SK-N-SH treated with all-trans-retinoic acid at 6 μM for 48 hours (cell line): ENCODE measurements at regions not wholly inside any gene's neighbourhood (a gene's known extent, or its start where the extent isn't known, plus 50 kb on each side); places are given as distances from the start of the nearest gene placed in this dataset.

Source experiments
- ATAC-seq: fragments of 200-7000 bp; cut with Tn5 transposase; 3 replicates; pipeline ENCODE4 v1.9.1; 2020; ENCODE audit warnings: mild to moderate bottlenecking, moderate library complexity
- BACH2 ChIP-seq: fragments of 250-450 bp; sonication (Bioruptor Pico); IDR thresholded peaks from 2 replicates; pipeline ENCODE4 v1.9.0; 2021; ENCODE audit warnings: mild to moderate bottlenecking, borderline replicate concordance
- ESRRG ChIP-seq: fragments of 250-450 bp; sonication (Bioruptor Pico); IDR thresholded peaks from 2 replicates; pipeline ENCODE4 v1.6.1; 2021; ENCODE audit warnings: mild to moderate bottlenecking
- GLIS3 ChIP-seq: fragments of 250-450 bp; sonication (Bioruptor Pico); IDR thresholded peaks from 2 replicates; pipeline ENCODE4 v1.5.0; 2020; ENCODE audit warnings: mild to moderate bottlenecking, moderate library complexity
- ISL1 ChIP-seq: fragments of 250-450 bp; sonication (Bioruptor Pico); IDR thresholded peaks from 2 replicates; pipeline ENCODE4 v2.1.2; 2022; ENCODE audit warnings: mild to moderate bottlenecking, moderate library complexity
- OSR1 ChIP-seq: fragments of 250-450 bp; sonication (Bioruptor Pico); IDR thresholded peaks from 2 replicates; pipeline ENCODE4 v1.8.0; 2022; ENCODE audit warnings: moderate library complexity, mild to moderate bottlenecking, inconsistent platforms
- PPARA ChIP-seq: fragments of 250-450 bp; sonication (Bioruptor Pico); IDR thresholded peaks from 2 replicates; pipeline ENCODE4 v1.5.0; 2020; ENCODE audit warnings: mild to moderate bottlenecking, borderline replicate concordance
- RARB ChIP-seq: fragments of 250-450 bp; sonication (Bioruptor Pico); IDR thresholded peaks from 2 replicates; pipeline ENCODE4 v1.8.0; 2021; ENCODE audit warnings: mild to moderate bottlenecking, moderate library complexity
- SNAI2 ChIP-seq: fragments of 250-450 bp; sonication (Bioruptor Pico); IDR thresholded peaks from 2 replicates; pipeline ENCODE4 v1.5.0; 2020; ENCODE audit warnings: mild to moderate bottlenecking, moderate library complexity
- TCF4 ChIP-seq: fragments of 250-450 bp; sonication (Bioruptor Pico); IDR thresholded peaks from 2 replicates; pipeline ENCODE4 v1.8.0; 2021; ENCODE audit warnings: mild to moderate bottlenecking, moderate library complexity, borderline replicate concordance
- TOX ChIP-seq: fragments of 250-450 bp; sonication (Bioruptor Pico); IDR thresholded peaks from 2 replicates; pipeline ENCODE4 v1.8.0; 2021; ENCODE audit warnings: mild to moderate bottlenecking, moderate library complexity, borderline replicate concordance
- ZC3H10 ChIP-seq: fragments of 250-450 bp; sonication (Bioruptor Pico); IDR thresholded peaks from 2 replicates; pipeline ENCODE4 v1.5.1; 2021; ENCODE audit warnings: mild to moderate bottlenecking, moderate library complexity
- ZFP3 ChIP-seq: fragments of 250-450 bp; sonication (Bioruptor Pico); IDR thresholded peaks from 2 replicates; pipeline ENCODE4 v1.5.0; 2020; ENCODE audit warnings: mild to moderate bottlenecking, moderate library complexity
- ZFP30 ChIP-seq: fragments of 450-650 bp; formaldehyde crosslinking; IDR thresholded peaks from 2 replicates; pipeline ENCODE4 v1.5.0; 2022; ENCODE audit warnings: mild to moderate bottlenecking, moderate library complexity
- ZNF565 ChIP-seq: fragments of 450-650 bp; formaldehyde crosslinking; conservative IDR thresholded peaks from 2 replicates; pipeline ENCODE4 v1.5.0; 2020; ENCODE audit warnings: low read depth, mild to moderate bottlenecking, moderate library complexity
- ZNF70 ChIP-seq: fragments of 450-650 bp; formaldehyde crosslinking; IDR thresholded peaks from 2 replicates; pipeline ENCODE4 v1.5.0; 2020; ENCODE audit warnings: mild to moderate bottlenecking, moderate library complexity
- ZNF8 ChIP-seq: fragments of 450-650 bp; formaldehyde crosslinking; IDR thresholded peaks from 2 replicates; pipeline ENCODE4 v1.5.0; 2020; ENCODE audit warnings: mild to moderate bottlenecking, moderate library complexity
- TF ChIP-seq, protein P1 (sequence below): fragments of 250-450 bp; sonication (Bioruptor Pico); IDR thresholded peaks from 2 replicates; pipeline ENCODE4 v1.5.1; 2021; ENCODE audit warnings: mild to moderate bottlenecking, moderate library complexity
- TF ChIP-seq, protein P2 (sequence below): fragments of 250-450 bp; sonication (Bioruptor Pico); IDR thresholded peaks from 2 replicates; pipeline ENCODE4 v1.5.1; 2020; ENCODE audit warnings: low read depth, mild to moderate bottlenecking, moderate library complexity
- TF ChIP-seq, protein P3 (sequence below): fragments of 250-450 bp; sonication (Bioruptor Pico); IDR thresholded peaks from 2 replicates; pipeline ENCODE4 v1.8.0; 2021; ENCODE audit warnings: low read depth, mild to moderate bottlenecking, moderate library complexity, borderline replicate concordance
- TF ChIP-seq, protein P4 (sequence below): fragments of 250-450 bp; sonication (Bioruptor Pico); IDR thresholded peaks from 2 replicates; pipeline ENCODE4 v1.5.0; 2020; ENCODE audit warnings: mild to moderate bottlenecking, moderate library complexity
- TF ChIP-seq, protein P5 (sequence below): fragments of 250-450 bp; sonication (Bioruptor Pico); IDR thresholded peaks from 2 replicates; pipeline ENCODE4 v1.8.0; 2020; ENCODE audit warnings: mild to moderate bottlenecking, moderate library complexity, borderline replicate concordance

DNA sequence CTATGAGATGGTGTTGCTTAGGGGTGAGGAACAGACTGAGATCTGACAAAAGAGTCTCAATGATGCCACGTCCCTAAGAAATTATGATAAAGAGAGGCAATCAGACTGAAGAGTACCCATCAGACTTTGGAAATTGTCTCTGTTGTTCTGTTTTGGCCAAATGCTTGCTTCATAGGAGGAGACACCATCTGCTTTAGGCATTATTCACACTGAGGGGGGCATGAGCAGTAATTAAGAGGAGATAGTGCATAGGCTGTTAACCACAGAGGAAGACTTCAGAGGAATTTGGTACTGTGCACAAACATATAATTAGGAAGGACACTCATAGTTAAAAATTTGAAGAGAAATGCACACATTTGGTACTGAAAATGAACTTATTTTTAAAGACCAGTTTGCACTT is 190.7 kb downstream of the FAM170A start:
- no peak for TF ChIP-seq BACH2 (CRISPR knock-in tag)
- no peak for TF ChIP-seq ZC3H10
- TF ChIP-seq ZNF8, result no peak
- TF ChIP-seq PPARA, result no peak
- no peak for ATAC-seq

DNA sequence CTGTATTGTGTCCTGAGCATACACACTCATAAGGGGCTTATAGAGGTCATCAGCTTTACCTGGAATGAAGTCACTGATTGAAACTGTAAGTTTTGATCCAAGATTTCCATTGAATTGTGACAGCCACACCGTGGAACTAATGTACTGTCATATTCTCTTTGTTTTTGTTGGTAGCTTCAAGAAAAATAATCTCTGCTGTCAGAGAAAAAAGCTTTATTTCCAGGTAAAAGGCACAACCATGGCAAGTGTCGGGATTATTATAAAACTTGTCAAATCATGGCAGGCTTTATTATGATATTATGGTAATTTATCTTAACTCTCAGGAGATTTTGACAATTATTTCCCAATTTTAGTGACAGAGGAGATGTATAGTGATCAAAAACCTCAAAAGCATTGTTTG is 191.2 kb downstream of the FAM170A start:
- TF ChIP-seq BACH2 (CRISPR knock-in tag), result no peak
- TF ChIP-seq TCF4 (CRISPR knock-in tag), result no peak
- TF ChIP-seq GLIS3 (CRISPR knock-in tag), result no peak
- TF ChIP-seq PPARA, result no peak
- TF ChIP-seq, protein P1, sequence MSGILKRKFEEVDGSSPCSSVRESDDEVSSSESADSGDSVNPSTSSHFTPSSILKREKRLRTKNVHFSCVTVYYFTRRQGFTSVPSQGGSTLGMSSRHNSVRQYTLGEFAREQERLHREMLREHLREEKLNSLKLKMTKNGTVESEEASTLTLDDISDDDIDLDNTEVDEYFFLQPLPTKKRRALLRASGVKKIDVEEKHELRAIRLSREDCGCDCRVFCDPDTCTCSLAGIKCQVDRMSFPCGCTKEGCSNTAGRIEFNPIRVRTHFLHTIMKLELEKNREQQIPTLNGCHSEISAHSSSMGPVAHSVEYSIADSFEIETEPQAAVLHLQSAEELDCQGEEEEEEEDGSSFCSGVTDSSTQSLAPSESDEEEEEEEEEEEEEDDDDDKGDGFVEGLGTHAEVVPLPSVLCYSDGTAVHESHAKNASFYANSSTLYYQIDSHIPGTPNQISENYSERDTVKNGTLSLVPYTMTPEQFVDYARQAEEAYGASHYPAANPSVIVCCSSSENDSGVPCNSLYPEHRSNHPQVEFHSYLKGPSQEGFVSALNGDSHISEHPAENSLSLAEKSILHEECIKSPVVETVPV (CRISPR knock-in tag), result no peak
- TF ChIP-seq RARB (CRISPR knock-in tag), result no peak
- TF ChIP-seq ZFP3, result no peak
- ATAC-seq, result no peak

DNA sequence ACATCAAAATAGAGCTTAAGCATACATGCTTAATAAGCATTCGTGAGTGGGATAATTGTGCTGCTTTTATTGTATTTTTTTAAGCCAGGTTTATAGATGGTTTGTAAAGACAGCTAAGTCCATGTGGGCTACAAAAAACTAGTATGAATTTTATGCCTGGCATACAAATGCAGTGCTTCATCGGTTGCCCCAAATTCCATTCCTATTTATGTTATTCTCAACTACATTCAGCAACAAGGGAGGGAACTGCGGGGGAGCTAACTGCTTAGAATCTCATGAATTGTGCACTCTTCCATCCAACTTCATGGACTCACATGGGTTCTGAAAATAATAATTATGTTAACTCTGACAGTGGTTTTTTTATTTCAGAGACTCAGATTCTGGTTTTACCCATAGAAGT is 199.2 kb downstream of the FAM170A start:
- TF ChIP-seq ZNF8, result no peak
- TF ChIP-seq, protein P2, sequence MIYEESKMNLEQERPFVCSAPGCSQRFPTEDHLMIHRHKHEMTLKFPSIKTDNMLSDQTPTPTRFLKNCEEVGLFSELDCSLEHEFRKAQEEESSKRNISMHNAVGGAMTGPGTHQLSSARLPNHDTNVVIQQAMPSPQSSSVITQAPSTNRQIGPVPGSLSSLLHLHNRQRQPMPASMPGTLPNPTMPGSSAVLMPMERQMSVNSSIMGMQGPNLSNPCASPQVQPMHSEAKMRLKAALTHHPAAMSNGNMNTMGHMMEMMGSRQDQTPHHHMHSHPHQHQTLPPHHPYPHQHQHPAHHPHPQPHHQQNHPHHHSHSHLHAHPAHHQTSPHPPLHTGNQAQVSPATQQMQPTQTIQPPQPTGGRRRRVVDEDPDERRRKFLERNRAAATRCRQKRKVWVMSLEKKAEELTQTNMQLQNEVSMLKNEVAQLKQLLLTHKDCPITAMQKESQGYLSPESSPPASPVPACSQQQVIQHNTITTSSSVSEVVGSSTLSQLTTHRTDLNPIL (CRISPR knock-in tag), result no peak
- TF ChIP-seq ESRRG, result no peak
- no peak for TF ChIP-seq ZNF70
- TF ChIP-seq, protein P1 (CRISPR knock-in tag), result no peak
- no peak for TF ChIP-seq ZC3H10
- TF ChIP-seq, protein P3, sequence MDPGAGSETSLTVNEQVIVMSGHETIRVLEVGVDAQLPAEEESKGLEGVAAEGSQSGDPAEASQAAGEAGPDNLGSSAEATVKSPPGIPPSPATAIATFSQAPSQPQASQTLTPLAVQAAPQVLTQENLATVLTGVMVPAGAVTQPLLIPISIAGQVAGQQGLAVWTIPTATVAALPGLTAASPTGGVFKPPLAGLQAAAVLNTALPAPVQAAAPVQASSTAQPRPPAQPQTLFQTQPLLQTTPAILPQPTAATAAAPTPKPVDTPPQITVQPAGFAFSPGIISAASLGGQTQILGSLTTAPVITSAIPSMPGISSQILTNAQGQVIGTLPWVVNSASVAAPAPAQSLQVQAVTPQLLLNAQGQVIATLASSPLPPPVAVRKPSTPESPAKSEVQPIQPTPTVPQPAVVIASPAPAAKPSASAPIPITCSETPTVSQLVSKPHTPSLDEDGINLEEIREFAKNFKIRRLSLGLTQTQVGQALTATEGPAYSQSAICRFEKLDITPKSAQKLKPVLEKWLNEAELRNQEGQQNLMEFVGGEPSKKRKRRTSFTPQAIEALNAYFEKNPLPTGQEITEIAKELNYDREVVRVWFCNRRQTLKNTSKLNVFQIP, result no peak
- no peak for TF ChIP-seq TOX (CRISPR knock-in tag)
- TF ChIP-seq ZFP30, result no peak
- TF ChIP-seq GLIS3 (CRISPR knock-in tag), result no peak
- TF ChIP-seq BACH2 (CRISPR knock-in tag), result no peak
- no peak for TF ChIP-seq SNAI2 (CRISPR knock-in tag)
- TF ChIP-seq ZNF565 (CRISPR knock-in tag), result no peak
- no peak for TF ChIP-seq OSR1
- no peak for TF ChIP-seq TCF4 (CRISPR knock-in tag)
- TF ChIP-seq, protein P4, sequence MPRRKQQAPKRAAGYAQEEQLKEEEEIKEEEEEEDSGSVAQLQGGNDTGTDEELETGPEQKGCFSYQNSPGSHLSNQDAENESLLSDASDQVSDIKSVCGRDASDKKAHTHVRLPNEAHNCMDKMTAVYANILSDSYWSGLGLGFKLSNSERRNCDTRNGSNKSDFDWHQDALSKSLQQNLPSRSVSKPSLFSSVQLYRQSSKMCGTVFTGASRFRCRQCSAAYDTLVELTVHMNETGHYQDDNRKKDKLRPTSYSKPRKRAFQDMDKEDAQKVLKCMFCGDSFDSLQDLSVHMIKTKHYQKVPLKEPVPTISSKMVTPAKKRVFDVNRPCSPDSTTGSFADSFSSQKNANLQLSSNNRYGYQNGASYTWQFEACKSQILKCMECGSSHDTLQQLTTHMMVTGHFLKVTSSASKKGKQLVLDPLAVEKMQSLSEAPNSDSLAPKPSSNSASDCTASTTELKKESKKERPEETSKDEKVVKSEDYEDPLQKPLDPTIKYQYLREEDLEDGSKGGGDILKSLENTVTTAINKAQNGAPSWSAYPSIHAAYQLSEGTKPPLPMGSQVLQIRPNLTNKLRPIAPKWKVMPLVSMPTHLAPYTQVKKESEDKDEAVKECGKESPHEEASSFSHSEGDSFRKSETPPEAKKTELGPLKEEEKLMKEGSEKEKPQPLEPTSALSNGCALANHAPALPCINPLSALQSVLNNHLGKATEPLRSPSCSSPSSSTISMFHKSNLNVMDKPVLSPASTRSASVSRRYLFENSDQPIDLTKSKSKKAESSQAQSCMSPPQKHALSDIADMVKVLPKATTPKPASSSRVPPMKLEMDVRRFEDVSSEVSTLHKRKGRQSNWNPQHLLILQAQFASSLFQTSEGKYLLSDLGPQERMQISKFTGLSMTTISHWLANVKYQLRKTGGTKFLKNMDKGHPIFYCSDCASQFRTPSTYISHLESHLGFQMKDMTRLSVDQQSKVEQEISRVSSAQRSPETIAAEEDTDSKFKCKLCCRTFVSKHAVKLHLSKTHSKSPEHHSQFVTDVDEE (CRISPR knock-in tag), result no peak
- TF ChIP-seq PPARA, result no peak
- TF ChIP-seq ISL1 (CRISPR knock-in tag), result no peak
- TF ChIP-seq ZFP3, result no peak
- no peak for TF ChIP-seq RARB (CRISPR knock-in tag)
- no peak for ATAC-seq

DNA sequence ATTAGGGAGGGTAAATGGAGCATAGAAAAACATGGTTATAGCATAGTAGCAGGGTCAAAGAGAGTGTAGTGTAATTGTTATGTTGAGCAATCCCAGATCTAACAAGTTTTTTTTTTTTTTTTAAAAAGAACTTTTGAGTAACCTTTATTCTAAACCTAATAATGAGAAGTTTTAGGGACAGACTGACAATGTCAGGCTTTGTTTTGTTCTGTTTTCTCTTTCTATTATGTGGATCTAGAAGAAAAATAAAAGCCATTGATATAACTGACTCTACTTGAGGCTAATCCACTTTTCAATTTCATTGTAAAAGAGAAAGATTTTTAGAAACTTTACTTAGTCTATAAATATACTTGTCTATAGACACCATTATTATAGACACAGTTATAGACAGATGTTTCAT is 200.0 kb downstream of the FAM170A start:
- no peak for ATAC-seq
- no peak for TF ChIP-seq OSR1
- TF ChIP-seq TOX (CRISPR knock-in tag), result no peak
- TF ChIP-seq, protein P4 (CRISPR knock-in tag), result no peak
- TF ChIP-seq BACH2 (CRISPR knock-in tag), result no peak
- no peak for TF ChIP-seq SNAI2 (CRISPR knock-in tag)
- TF ChIP-seq RARB (CRISPR knock-in tag), result no peak
- no peak for TF ChIP-seq PPARA
- TF ChIP-seq, protein P5, sequence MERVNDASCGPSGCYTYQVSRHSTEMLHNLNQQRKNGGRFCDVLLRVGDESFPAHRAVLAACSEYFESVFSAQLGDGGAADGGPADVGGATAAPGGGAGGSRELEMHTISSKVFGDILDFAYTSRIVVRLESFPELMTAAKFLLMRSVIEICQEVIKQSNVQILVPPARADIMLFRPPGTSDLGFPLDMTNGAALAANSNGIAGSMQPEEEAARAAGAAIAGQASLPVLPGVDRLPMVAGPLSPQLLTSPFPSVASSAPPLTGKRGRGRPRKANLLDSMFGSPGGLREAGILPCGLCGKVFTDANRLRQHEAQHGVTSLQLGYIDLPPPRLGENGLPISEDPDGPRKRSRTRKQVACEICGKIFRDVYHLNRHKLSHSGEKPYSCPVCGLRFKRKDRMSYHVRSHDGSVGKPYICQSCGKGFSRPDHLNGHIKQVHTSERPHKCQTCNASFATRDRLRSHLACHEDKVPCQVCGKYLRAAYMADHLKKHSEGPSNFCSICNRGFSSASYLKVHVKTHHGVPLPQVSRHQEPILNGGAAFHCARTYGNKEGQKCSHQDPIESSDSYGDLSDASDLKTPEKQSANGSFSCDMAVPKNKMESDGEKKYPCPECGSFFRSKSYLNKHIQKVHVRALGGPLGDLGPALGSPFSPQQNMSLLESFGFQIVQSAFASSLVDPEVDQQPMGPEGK, result no peak
- TF ChIP-seq ZNF8, result no peak
- no peak for TF ChIP-seq ZFP30
